ENCODE measurements at regions not wholly inside any gene's neighbourhood (a gene's known extent, or its start where the extent isn't known, plus 50 kb on each side); places are given as distances from the start of the nearest gene placed in this dataset.

GRCh38 chr21:22981819-22982218, 1983.6 kb downstream of the NCAM2 start:
- TF ChIP-seq FOXM1 (IDR thresholded peaks at IDR 0.05; ENCODE audit: borderline replicate concordance): no peak
- TF ChIP-seq SP1 (IDR thresholded peaks at IDR 0.05): no peak
- no peak for TF ChIP-seq BHLHE40 (IDR thresholded peaks at IDR 0.05; ENCODE audit: borderline replicate concordance)
- TF ChIP-seq HDGF (IDR thresholded peaks at IDR 0.05; ENCODE audit: borderline replicate concordance): no peak
- no peak for TF ChIP-seq L3MBTL2 (conservative IDR thresholded peaks at IDR 0.05)
- no peak for TF ChIP-seq FOXK2 (IDR thresholded peaks at IDR 0.05)
- TF ChIP-seq FOXA1 (IDR thresholded peaks at IDR 0.05): no peak
- TF ChIP-seq TARDBP (IDR thresholded peaks at IDR 0.05): no peak
- no peak for TF ChIP-seq NFRKB (IDR thresholded peaks at IDR 0.05)
